ENCODE measurements at regions not wholly inside any gene's neighbourhood (a gene's known extent, or its start where the extent isn't known, plus 50 kb on each side); places are given as distances from the start of the nearest gene placed in this dataset.

GRCh38 chr9:12955510-12956163 lies 180.8 kb downstream of the LURAP1L start:
- H3F3A ChIP-seq (ENCODE audit: insufficient read depth) = peaks cover 6% of the 10 kb centered on the region; the same call in 1 of the 2 replicates
- H3K36me3 ChIP-seq (ENCODE audit: low read depth) = no peaks in the 10 kb centered on the region
- H3K79me2 ChIP-seq (ENCODE audit: insufficient read depth) = no peaks in the 10 kb centered on the region
- peaks cover 7% of the 10 kb centered on the region; the same call in 1 of the 2 replicates for H3K4me1 ChIP-seq (ENCODE audit: insufficient read depth)
- no peak overlapping the region for H3K9ac ChIP-seq
- H3K27me3 ChIP-seq (replicated peaks; ENCODE audit: insufficient read depth) = no peaks in the 10 kb centered on the region
- no peak overlapping the region for H3K27ac ChIP-seq
- no peak overlapping the region for H3K4me2 ChIP-seq (ENCODE audit: unreplicated experiment)
- in situ Hi-C loops (cut with MboI) = no loop called here
- no peaks in the 10 kb centered on the region for H3K9me2 ChIP-seq (ENCODE audit: insufficient read depth)
- H4K20me1 ChIP-seq (ENCODE audit: insufficient read depth) = no peaks in the 10 kb centered on the region
- DNase-seq = no peak
- peak overlapping the region; percentile 77; the same call in 1 of the 2 replicates for H2AFZ ChIP-seq
- no peak overlapping the region for H3K4me3 ChIP-seq
- WGBS, 2 experiments (ENCODE audit: low coverage in 1 of 2, low lambda C conversion rate in 2 of 2, missing lambda C conversion rate in 2 of 2) = 71% methylated on average over 9 to 11 of the region's 11 CpGs
- no peaks in the 10 kb centered on the region for H3K9me3 ChIP-seq (ENCODE audit: low read depth)
- TF ChIP-seq EZH2 (IDR thresholded peaks at IDR 0.05; ENCODE audit: insufficient read depth, poor library complexity, severe bottlenecking) (no peak), EZH2phosphoT487 (IDR thresholded peaks at IDR 0.05; ENCODE audit: insufficient read depth, low read depth) (no peak)

- DNase-seq = peak; percentile 13
- Histone ChIP-seq H3K4me1 (ENCODE audit: insufficient read depth) (peaks cover 13% of the 10 kb centered on the region), H3K9me2 (ENCODE audit: insufficient read depth) (no peaks in the 10 kb centered on the region), H3F3A (ENCODE audit: insufficient read depth) (peaks cover 12% of the 10 kb centered on the region; the same call in 1 of the 2 replicates), H3K9me3 (ENCODE audit: low read depth) (no peaks in the 10 kb centered on the region), H3K9ac (no peak overlapping the region), H3K27me3 (replicated peaks; ENCODE audit: insufficient read depth) (no peaks in the 10 kb centered on the region), H2AFZ (peak overlapping the region; percentile 77), H3K36me3 (ENCODE audit: low read depth) (no peaks in the 10 kb centered on the region), H3K27ac (no peak overlapping the region), H3K4me3 (no peak overlapping the region), H3K4me2 (ENCODE audit: unreplicated experiment) (no peak overlapping the region), H3K79me2 (ENCODE audit: insufficient read depth) (no peaks in the 10 kb centered on the region), H4K20me1 (ENCODE audit: insufficient read depth) (no peaks in the 10 kb centered on the region)
- no peak for TF ChIP-seq EZH2phosphoT487 (IDR thresholded peaks at IDR 0.05; ENCODE audit: insufficient read depth, low read depth)
- TF ChIP-seq EZH2 (IDR thresholded peaks at IDR 0.05; ENCODE audit: insufficient read depth, poor library complexity, severe bottlenecking) = no peak
- in situ Hi-C loops (cut with MboI) = no loop called here
- 35 to 47% methylated on average over 3 of the region's 3 CpGs for WGBS, 2 experiments (ENCODE audit: low coverage in 1 of 2, low lambda C conversion rate in 2 of 2, missing lambda C conversion rate in 2 of 2)
Measured at GRCh38 chr9:12956261-12956660, 181.4 kb downstream of the LURAP1L start.

DNA sequence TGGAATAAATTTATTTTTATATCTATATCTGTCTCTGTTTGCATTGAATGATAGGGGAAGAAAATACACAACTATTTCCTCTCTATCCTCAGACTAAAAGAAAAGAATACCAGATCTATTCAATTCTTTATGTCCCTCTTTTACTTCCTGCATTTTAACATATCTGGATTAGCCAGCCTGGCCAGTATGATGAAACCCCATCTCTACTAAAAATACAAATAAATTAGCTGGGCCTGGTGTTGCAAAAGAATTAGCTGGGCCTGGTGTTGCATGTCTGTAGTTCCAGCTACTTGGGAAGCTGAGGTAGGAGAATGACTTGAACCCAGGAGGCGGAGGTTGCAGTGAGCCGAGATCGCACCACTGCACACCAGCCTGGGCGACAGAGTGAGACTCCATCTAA lies 182.0 kb downstream of the LURAP1L start:
- TF ChIP-seq EZH2phosphoT487 (IDR thresholded peaks at IDR 0.05; ENCODE audit: insufficient read depth, low read depth) (no peak), EZH2 (IDR thresholded peaks at IDR 0.05; ENCODE audit: insufficient read depth, poor library complexity, severe bottlenecking) (no peak)
- in situ Hi-C loops (cut with MboI) = no loop called here
- 89 to 93% methylated on average over 4 of the region's 4 CpGs for WGBS, 2 experiments (ENCODE audit: low coverage in 1 of 2, low lambda C conversion rate in 2 of 2, missing lambda C conversion rate in 2 of 2)
- H2AFZ ChIP-seq = peak overlapping the region; percentile 77; the same call in 1 of the 2 replicates
- H3K9ac ChIP-seq = no peak overlapping the region
- H3K36me3 ChIP-seq (ENCODE audit: low read depth) = no peaks in the 10 kb centered on the region
- no peaks in the 10 kb centered on the region for H4K20me1 ChIP-seq (ENCODE audit: insufficient read depth)
- H3K9me2 ChIP-seq (ENCODE audit: insufficient read depth) = no peaks in the 10 kb centered on the region
- peaks cover 18% of the 10 kb centered on the region for H3K4me1 ChIP-seq (ENCODE audit: insufficient read depth)
- no peak for DNase-seq
- no peak overlapping the region for H3K4me3 ChIP-seq
- no peak overlapping the region for H3K4me2 ChIP-seq (ENCODE audit: unreplicated experiment)
- H3K9me3 ChIP-seq (ENCODE audit: low read depth) = no peaks in the 10 kb centered on the region
- H3K79me2 ChIP-seq (ENCODE audit: insufficient read depth) = no peaks in the 10 kb centered on the region
- H3K27ac ChIP-seq = no peak overlapping the region
- no peaks in the 10 kb centered on the region for H3K27me3 ChIP-seq (replicated peaks; ENCODE audit: insufficient read depth)
- H3F3A ChIP-seq (ENCODE audit: insufficient read depth) = peaks cover 13% of the 10 kb centered on the region; the same call in 1 of the 2 replicates

GRCh38 chr9:12958279-12958678 lies 183.5 kb downstream of the LURAP1L start:
- Histone ChIP-seq H3K4me3 (no peak overlapping the region), H3K9ac (no peak overlapping the region), H3K9me3 (ENCODE audit: low read depth) (no peaks in the 10 kb centered on the region), H3K27ac (no peak overlapping the region), H3F3A (ENCODE audit: insufficient read depth) (peaks cover 13% of the 10 kb centered on the region; the same call in 1 of the 2 replicates), H2AFZ (no peak overlapping the region), H3K27me3 (replicated peaks; ENCODE audit: insufficient read depth) (no peaks in the 10 kb centered on the region), H3K9me2 (ENCODE audit: insufficient read depth) (no peaks in the 10 kb centered on the region), H3K4me1 (ENCODE audit: insufficient read depth) (peaks cover 18% of the 10 kb centered on the region), H3K36me3 (ENCODE audit: low read depth) (no peaks in the 10 kb centered on the region), H3K4me2 (ENCODE audit: unreplicated experiment) (no peak overlapping the region), H4K20me1 (ENCODE audit: insufficient read depth) (no peaks in the 10 kb centered on the region), H3K79me2 (ENCODE audit: insufficient read depth) (no peaks in the 10 kb centered on the region)
- in situ Hi-C loops (cut with MboI) = no loop called here
- TF ChIP-seq EZH2phosphoT487 (IDR thresholded peaks at IDR 0.05; ENCODE audit: insufficient read depth, low read depth) = no peak
- TF ChIP-seq EZH2 (IDR thresholded peaks at IDR 0.05; ENCODE audit: insufficient read depth, poor library complexity, severe bottlenecking) = no peak
- WGBS, 2 experiments (ENCODE audit: low coverage in 1 of 2, low lambda C conversion rate in 2 of 2, missing lambda C conversion rate in 2 of 2) = 91% methylated on average over 3 of the region's 3 CpGs
- no peak for DNase-seq
